ENCODE measurements at regions not wholly inside any gene's neighbourhood (a gene's known extent, or its start where the extent isn't known, plus 50 kb on each side); places are given as distances from the start of the nearest gene placed in this dataset.

GRCh38 chr6:140217283-140217682 is 842.8 kb upstream of the CITED2 start:
- TF ChIP-seq CTCF (IDR thresholded peaks at IDR 0.05; ENCODE audit: insufficient read depth, low read length, poor library complexity, severe bottlenecking) (no peak), EZH2phosphoT487 (conservative IDR thresholded peaks at IDR 0.05; ENCODE audit: low read length) (no peak)
